H9 (cell line): ENCODE measurements at regions not wholly inside any gene's neighbourhood (a gene's known extent, or its start where the extent isn't known, plus 50 kb on each side); places are given as distances from the start of the nearest gene placed in this dataset.

ENCODE experiments used
- DNase-seq: peaks from one replicate; pipeline ENCODE4 v3.0.0-alpha.2; 2017
- H2AFZ ChIP-seq: one replicate; pipeline ENCODE4 v1.6.1; 2013; ENCODE audit warnings: mild to moderate bottlenecking, low read length, control low read depth, moderate library complexity
- H2AK5ac ChIP-seq: 2 replicates; pipeline ENCODE4 v1.6.1; 2013; ENCODE audit warnings: low read length, control low read depth, mixed read lengths; ENCODE audit not compliant: insufficient read length
- H2BK120ac ChIP-seq: one replicate; pipeline ENCODE4 v1.6.1; 2013; ENCODE audit warnings: low read depth, mild to moderate bottlenecking, low read length, control low read depth, inconsistent platforms; ENCODE audit not compliant: poor library complexity, severe bottlenecking
- H2BK12ac ChIP-seq: 2 replicates; pipeline ENCODE4 v1.6.1; 2013; ENCODE audit warnings: low read length, control low read depth, mixed read lengths, low read depth; ENCODE audit not compliant: insufficient read length
- H2BK15ac ChIP-seq: 2 replicates; pipeline ENCODE4 v1.6.1; 2013; ENCODE audit warnings: low read depth, low read length, control low read depth
- H2BK20ac ChIP-seq: one replicate; pipeline ENCODE4 v1.6.1; 2013; ENCODE audit warnings: low read depth, mild to moderate bottlenecking, low read length, control low read depth, inconsistent platforms; ENCODE audit not compliant: poor library complexity, severe bottlenecking
- H2BK5ac ChIP-seq: 2 replicates; pipeline ENCODE4 v1.6.1; 2013; ENCODE audit warnings: low read length, control low read depth, mixed read lengths; ENCODE audit not compliant: insufficient read length
- H3K14ac ChIP-seq: 2 replicates; pipeline ENCODE4 v1.6.1; 2013; ENCODE audit warnings: low read length, control low read depth; ENCODE audit not compliant: insufficient read depth
- H3K18ac ChIP-seq: 2 replicates; pipeline ENCODE4 v1.6.1; 2013; ENCODE audit warnings: low read depth, mild to moderate bottlenecking, mixed read lengths, low read length, control low read depth; ENCODE audit not compliant: insufficient read length
- H3K23ac ChIP-seq: 2 replicates; pipeline ENCODE4 v1.6.1; 2013; ENCODE audit warnings: low read length, control low read depth, mixed read lengths, low read depth; ENCODE audit not compliant: insufficient read length
- H3K23me2 ChIP-seq: 2 replicates; pipeline ENCODE4 v1.6.1; 2013; ENCODE audit warnings: low read depth, mild to moderate bottlenecking, mixed read lengths, low read length, control low read depth; ENCODE audit not compliant: insufficient read length, poor library complexity, severe bottlenecking
- H3K27ac ChIP-seq: 2 replicates; pipeline ENCODE4 v1.5.1; 2013; ENCODE audit warnings: low read length, control low read depth, mixed read lengths, low read depth; ENCODE audit not compliant: insufficient read length
- H3K27me3 ChIP-seq: 2 replicates; pipeline ENCODE4 v1.6.1; 2013; ENCODE audit warnings: low read length, control low read depth, inconsistent platforms; ENCODE audit not compliant: insufficient read depth
- H3K4ac ChIP-seq: 2 replicates; pipeline ENCODE4 v1.6.1; 2013; ENCODE audit warnings: low read depth, mild to moderate bottlenecking, control low read depth, inconsistent platforms, low read length, moderate library complexity
- H3K4me1 ChIP-seq: 2 replicates; pipeline ENCODE4 v1.6.1; 2013; ENCODE audit warnings: low read length, control low read depth, inconsistent platforms; ENCODE audit not compliant: insufficient read depth
- H3K4me2 ChIP-seq: 2 replicates; pipeline ENCODE4 v1.6.1; 2013; ENCODE audit warnings: low read length, control low read depth, mixed read lengths; ENCODE audit not compliant: insufficient read length, insufficient read depth
- H3K56ac ChIP-seq: 2 replicates; pipeline ENCODE4 v1.6.1; 2013; ENCODE audit warnings: low read depth, mild to moderate bottlenecking, mixed read lengths, low read length, control low read depth; ENCODE audit not compliant: insufficient read length
- H3K79me1 ChIP-seq: 2 replicates; pipeline ENCODE4 v1.6.1; 2013; ENCODE audit warnings: low read depth, mild to moderate bottlenecking, moderate library complexity, low read length, control low read depth, inconsistent platforms; ENCODE audit not compliant: insufficient read depth, poor library complexity, severe bottlenecking
- H3K79me2 ChIP-seq: 2 replicates; pipeline ENCODE4 v1.6.1; 2013; ENCODE audit warnings: low read length, control low read depth, inconsistent platforms; ENCODE audit not compliant: insufficient read depth
- H3K9ac ChIP-seq: 2 replicates; pipeline ENCODE4 v1.6.1; 2013; ENCODE audit warnings: low read length, control low read depth, mixed read lengths; ENCODE audit not compliant: insufficient read length; ENCODE audit errors: extremely low read depth
- H3K9me3 ChIP-seq: one replicate; pipeline ENCODE4 v1.6.1; 2013; ENCODE audit warnings: low read depth, low read length, inconsistent platforms; ENCODE audit not compliant: control insufficient read depth
- H3T11ph ChIP-seq: one replicate; pipeline ENCODE4 v1.6.1; 2013; ENCODE audit warnings: mild to moderate bottlenecking, low read length, control low read depth, inconsistent platforms
- H4K20me1 ChIP-seq: one replicate; pipeline ENCODE4 v1.6.1; 2013; ENCODE audit not compliant: control insufficient read depth, insufficient read length, insufficient read depth
- H4K5ac ChIP-seq: 2 replicates; pipeline ENCODE4 v1.6.1; 2013; ENCODE audit warnings: low read depth, mild to moderate bottlenecking, mixed read lengths, low read length, control low read depth; ENCODE audit not compliant: insufficient read length
- H4K8ac ChIP-seq: replicated peaks from 2 replicates; pipeline ENCODE4 v1.6.1; 2013; ENCODE audit warnings: low read length, control low read depth, mixed read lengths, low read depth; ENCODE audit not compliant: insufficient read length
- H4K91ac ChIP-seq: 2 replicates; pipeline ENCODE4 v1.6.1; 2013; ENCODE audit warnings: low read depth, mild to moderate bottlenecking, moderate library complexity, mixed read lengths, low read length, control low read depth; ENCODE audit not compliant: insufficient read length
- H3K27ac Mint-ChIP-seq, 3 experiments: 2 replicates in 2 of 3; 3 replicates in 1 of 3; pipeline ENCODE4 v1.8.0; 2020 to 2021; ENCODE audit warnings: mixed read lengths in 3 of 3, mild to moderate bottlenecking in 1 of 3, moderate library complexity in 1 of 3
- H3K27me3 Mint-ChIP-seq: 2 replicates; pipeline ENCODE4 v1.8.0; 2021; ENCODE audit warnings: low read depth, mild to moderate bottlenecking, moderate library complexity, mixed read lengths
- H3K36me3 Mint-ChIP-seq, 3 experiments: 2 replicates in 2 of 3; 3 replicates in 1 of 3; pipeline ENCODE4 v1.8.0; 2020 to 2021; ENCODE audit warnings: low read depth in 3 of 3, mixed read lengths in 3 of 3; ENCODE audit not compliant: insufficient read depth in 1 of 3
- H3K4me1 Mint-ChIP-seq, 2 experiments: 2 replicates each; pipeline ENCODE4 v1.8.0; 2020; ENCODE audit warnings: mixed read lengths in 2 of 2
- H3K4me3 Mint-ChIP-seq, 2 experiments: 2 replicates in 1 of 2; 3 replicates in 1 of 2; pipeline ENCODE4 v1.8.0; 2020 to 2021; ENCODE audit warnings: mild to moderate bottlenecking in 2 of 2, mixed read lengths in 2 of 2, moderate library complexity in 1 of 2
- H3K9me3 Mint-ChIP-seq, 2 experiments: 2 replicates in 1 of 2; 3 replicates in 1 of 2; pipeline ENCODE4 v1.8.0; 2020; ENCODE audit warnings: mild to moderate bottlenecking in 2 of 2, mixed read lengths in 2 of 2, moderate library complexity in 1 of 2
- CTCF ChIP-seq: fragments of 200-600 bp; sonication (generic); conservative IDR thresholded peaks from 3 replicates; pipeline ENCODE4 v1.8.0; 2021; ENCODE audit warnings: antibody characterized with exemption, mild to moderate bottlenecking
- WGBS: extraction: QIAGEN DNeasy Blood & Tissue Kit; methylation state at CpG from one replicate; pipeline ENCODE4 v1.1.7; 2013; ENCODE audit warnings: missing lambda C conversion rate, low lambda C conversion rate, mixed read lengths; ENCODE audit not compliant: insufficient read length; ENCODE audit errors: extremely low coverage; 5-methylcytosine and 5-hydroxymethylcytosine counted together

- no peaks in the 10 kb centered on the region for H3K9me3 Mint-ChIP-seq
- no peak overlapping the region for H3K4me3 Mint-ChIP-seq
- Histone ChIP-seq H2BK12ac (no peak overlapping the region), H3T11ph (no peak overlapping the region), H3K9ac (no peak overlapping the region), H3K27ac (no peak overlapping the region), H3K79me1 (no peaks in the 10 kb centered on the region), H2BK5ac (no peak overlapping the region), H3K23ac (no peak overlapping the region), H2BK20ac (no peak overlapping the region), H4K8ac (no peak overlapping the region), H2BK15ac (no peak overlapping the region), H3K4ac (no peak overlapping the region), H4K20me1 (no peaks in the 10 kb centered on the region), H3K14ac (no peak overlapping the region), H3K56ac (no peak overlapping the region), H3K27me3 (no peaks in the 10 kb centered on the region), H3K4me2 (no peak overlapping the region), H3K18ac (no peak overlapping the region), H4K91ac (no peak overlapping the region), H4K5ac (no peak overlapping the region), H3K79me2 (no peaks in the 10 kb centered on the region), H2BK120ac (no peak overlapping the region), H3K4me1 (no peaks in the 10 kb centered on the region), H2AFZ (no peak overlapping the region), H3K23me2 (no peaks in the 10 kb centered on the region), H3K9me3 (no peaks in the 10 kb centered on the region), H2AK5ac (no peak overlapping the region)
- no peak for DNase-seq
- no peaks in the 10 kb centered on the region for H3K27me3 Mint-ChIP-seq
- no peaks in the 10 kb centered on the region for H3K4me1 Mint-ChIP-seq
- no CpG with 5 or more reads among the region's 5 CpGs for WGBS
- TF ChIP-seq CTCF, result no peak
- no peaks in the 10 kb centered on the region for H3K36me3 Mint-ChIP-seq
- no peak overlapping the region; a peak in 1 of 7 replicates for H3K27ac Mint-ChIP-seq
Measured at GRCh38 chr1:192866241-192866868, 57.5 kb downstream of the RGS2 start.
